ENCODE measurements at regions not wholly inside any gene's neighbourhood (a gene's known extent, or its start where the extent isn't known, plus 50 kb on each side); places are given as distances from the start of the nearest gene placed in this dataset.
"Not testable (repeated sequence)": the region's sequence is repeated elsewhere in the genome, so short reads cannot be mapped to it uniquely, and the experiment has no call there.

GRCh38 chr2:150120326-150120955 is 367.0 kb downstream of the RND3 start:
- H3K9ac ChIP-seq (ENCODE audit: low read length) = no peak overlapping the region
- H3K27ac ChIP-seq (ENCODE audit: low read depth, low read length) = no peak overlapping the region
- no peaks in the 10 kb centered on the region for H3K9me3 ChIP-seq (ENCODE audit: insufficient read depth, low read depth, low read length)
- H2AK5ac ChIP-seq (ENCODE audit: low read length) = no peak overlapping the region
- H2BK120ac ChIP-seq (ENCODE audit: insufficient read depth, low read length, poor library complexity) = no peak overlapping the region
- no peak overlapping the region for H2BK5ac ChIP-seq (ENCODE audit: low read depth, low read length, poor library complexity)
- no peaks in the 10 kb centered on the region for H3K79me1 ChIP-seq (ENCODE audit: low read length)
- H3K79me2 ChIP-seq (ENCODE audit: control insufficient read depth, insufficient read depth, low read length, poor library complexity) = no peaks in the 10 kb centered on the region
- no peak overlapping the region for H3K4me3 ChIP-seq (ENCODE audit: low read depth, low read length)
- no peak overlapping the region for H2BK12ac ChIP-seq (ENCODE audit: low read length)
- H4K91ac ChIP-seq (ENCODE audit: low read depth, low read length) = no peak overlapping the region
- H3K14ac ChIP-seq (ENCODE audit: low read length) = no peak overlapping the region
- no peak overlapping the region for H3K18ac ChIP-seq (ENCODE audit: low read length)
- no peak for DNase-seq
- H3K4ac ChIP-seq (ENCODE audit: low read depth, low read length) = no peak overlapping the region
- whole genome bisulfite sequencing (ENCODE audit: extremely low coverage, insufficient coverage, insufficient read length) = no CpG with 5 or more reads among the region's 11 CpGs
- no peak overlapping the region for H4K12ac ChIP-seq (ENCODE audit: low read depth, low read length)
- H2AFZ ChIP-seq (ENCODE audit: insufficient read depth, low read length, poor library complexity) = no peak overlapping the region
- no peak overlapping the region for H3K4me2 ChIP-seq (ENCODE audit: low read length)
- peaks cover 0 to under 1% of the 10 kb centered on the region in 2 experiments for H3K4me1 ChIP-seq (ENCODE audit: control insufficient read depth in 1 of 2, insufficient read depth in 2 of 2, low read length in 2 of 2)
- H3K36me3 ChIP-seq (ENCODE audit: control insufficient read depth in 1 of 2, insufficient read depth in 2 of 2, low read length in 2 of 2) = no peaks in the 10 kb centered on the region
- H4K8ac ChIP-seq (ENCODE audit: low read depth, low read length) = no peak overlapping the region
- H3K23ac ChIP-seq (ENCODE audit: low read length) = no peak overlapping the region
- H3K27me3 ChIP-seq (ENCODE audit: insufficient read depth, low read length) = no peaks in the 10 kb centered on the region

GRCh38 chr2:150119819-150120218 is 367.6 kb downstream of the RND3 start:
- Histone ChIP-seq H3K9me3 (ENCODE audit: insufficient read depth, low read depth, low read length) (no peaks in the 10 kb centered on the region), H4K91ac (ENCODE audit: low read depth, low read length) (no peak overlapping the region), H2AK5ac (ENCODE audit: low read length) (no peak overlapping the region), H3K79me1 (ENCODE audit: low read length) (no peaks in the 10 kb centered on the region), H3K14ac (ENCODE audit: low read length) (no peak overlapping the region), H2AFZ (ENCODE audit: insufficient read depth, low read length, poor library complexity) (no peak overlapping the region), H4K12ac (ENCODE audit: low read depth, low read length) (no peak overlapping the region), H2BK5ac (ENCODE audit: low read depth, low read length, poor library complexity) (no peak overlapping the region), H3K23ac (ENCODE audit: low read length) (no peak overlapping the region), H3K27ac (ENCODE audit: low read depth, low read length) (no peak overlapping the region), H3K18ac (ENCODE audit: low read length) (no peak overlapping the region), H3K79me2 (ENCODE audit: control insufficient read depth, insufficient read depth, low read length, poor library complexity) (no peaks in the 10 kb centered on the region), H3K4ac (ENCODE audit: low read depth, low read length) (no peak overlapping the region), H3K36me3 (ENCODE audit: control insufficient read depth in 1 of 2, insufficient read depth in 2 of 2, low read length in 2 of 2) (no peaks in the 10 kb centered on the region), H3K9ac (ENCODE audit: low read length) (no peak overlapping the region), H2BK120ac (ENCODE audit: insufficient read depth, low read length, poor library complexity) (no peak overlapping the region), H2BK12ac (ENCODE audit: low read length) (no peak overlapping the region), H3K4me3 (ENCODE audit: low read depth, low read length) (no peak overlapping the region), H3K4me2 (ENCODE audit: low read length) (no peak overlapping the region), H3K4me1 (ENCODE audit: control insufficient read depth in 1 of 2, insufficient read depth in 2 of 2, low read length in 2 of 2) (no peaks in the 10 kb centered on the region), H3K27me3 (ENCODE audit: insufficient read depth, low read length) (no peaks in the 10 kb centered on the region), H4K8ac (ENCODE audit: low read depth, low read length) (no peak overlapping the region)
- no CpG with 5 or more reads among the region's 3 CpGs for WGBS (ENCODE audit: extremely low coverage, insufficient coverage, insufficient read length)
- DNase-seq = no peak

GRCh38 chr2:150114089-150114488 is 373.4 kb downstream of the RND3 start:
- DNase-seq; H3K23ac ChIP-seq (ENCODE audit: low read length): not testable (repeated sequence)

GRCh38 chr2:150110548-150110947 is 376.9 kb downstream of the RND3 start:
- H3K27me3 ChIP-seq (ENCODE audit: insufficient read depth, low read length) = no peaks in the 10 kb centered on the region
- no peaks in the 10 kb centered on the region for H3K9me3 ChIP-seq (ENCODE audit: insufficient read depth, low read depth, low read length)
- H3K23ac ChIP-seq (ENCODE audit: low read length) = no peak overlapping the region
- no peak overlapping the region for H3K4me3 ChIP-seq (ENCODE audit: low read depth, low read length)
- WGBS (ENCODE audit: extremely low coverage, insufficient coverage, insufficient read length) = no CpG with 5 or more reads among the region's 2 CpGs
- no peaks in the 10 kb centered on the region for H3K79me2 ChIP-seq (ENCODE audit: control insufficient read depth, insufficient read depth, low read length, poor library complexity)
- no peak overlapping the region for H2BK120ac ChIP-seq (ENCODE audit: insufficient read depth, low read length, poor library complexity)
- H3K4me1 ChIP-seq (ENCODE audit: control insufficient read depth in 1 of 2, insufficient read depth in 2 of 2, low read length in 2 of 2) = no peaks in the 10 kb centered on the region
- H3K4me2 ChIP-seq (ENCODE audit: low read length) = no peak overlapping the region
- no peak overlapping the region for H3K9ac ChIP-seq (ENCODE audit: low read length)
- H3K14ac ChIP-seq (ENCODE audit: low read length) = no peak overlapping the region
- H3K4ac ChIP-seq (ENCODE audit: low read depth, low read length) = no peak overlapping the region
- H3K79me1 ChIP-seq (ENCODE audit: low read length) = no peaks in the 10 kb centered on the region
- H3K18ac ChIP-seq (ENCODE audit: low read length) = no peak overlapping the region
- no peak for DNase-seq
- H4K8ac ChIP-seq (ENCODE audit: low read depth, low read length) = no peak overlapping the region
- H3K36me3 ChIP-seq (ENCODE audit: control insufficient read depth in 1 of 2, insufficient read depth in 2 of 2, low read length in 2 of 2) = no peaks in the 10 kb centered on the region
- H4K91ac ChIP-seq (ENCODE audit: low read depth, low read length) = no peak overlapping the region
- H2BK12ac ChIP-seq (ENCODE audit: low read length) = no peak overlapping the region
- H3K27ac ChIP-seq (ENCODE audit: low read depth, low read length) = no peak overlapping the region
- no peak overlapping the region for H2AFZ ChIP-seq (ENCODE audit: insufficient read depth, low read length, poor library complexity)
- H4K12ac ChIP-seq (ENCODE audit: low read depth, low read length) = no peak overlapping the region
- no peak overlapping the region for H2BK5ac ChIP-seq (ENCODE audit: low read depth, low read length, poor library complexity)
- H2AK5ac ChIP-seq (ENCODE audit: low read length) = no peak overlapping the region

More at GRCh38 chr2:150114089-150114488, 373.4 kb downstream of the RND3 start:
- not testable (repeated sequence) for H2AK5ac ChIP-seq (ENCODE audit: low read length); H2BK120ac ChIP-seq (ENCODE audit: insufficient read depth, low read length, poor library complexity); H3K9me3 ChIP-seq (ENCODE audit: insufficient read depth, low read depth, low read length); H3K4me2 ChIP-seq (ENCODE audit: low read length); H3K27me3 ChIP-seq (ENCODE audit: insufficient read depth, low read length); H3K14ac ChIP-seq (ENCODE audit: low read length); H4K8ac ChIP-seq (ENCODE audit: low read depth, low read length); H3K27ac ChIP-seq (ENCODE audit: low read depth, low read length); H2BK5ac ChIP-seq (ENCODE audit: low read depth, low read length, poor library complexity); H3K36me3 ChIP-seq (ENCODE audit: control insufficient read depth in 1 of 2, insufficient read depth in 2 of 2, low read length in 2 of 2); H2AFZ ChIP-seq (ENCODE audit: insufficient read depth, low read length, poor library complexity); H2BK12ac ChIP-seq (ENCODE audit: low read length); H3K79me2 ChIP-seq (ENCODE audit: control insufficient read depth, insufficient read depth, low read length, poor library complexity); H4K91ac ChIP-seq (ENCODE audit: low read depth, low read length); H3K4me1 ChIP-seq (ENCODE audit: control insufficient read depth in 1 of 2, insufficient read depth in 2 of 2, low read length in 2 of 2); H3K4me3 ChIP-seq (ENCODE audit: low read depth, low read length); H4K12ac ChIP-seq (ENCODE audit: low read depth, low read length); H3K9ac ChIP-seq (ENCODE audit: low read length); H3K4ac ChIP-seq (ENCODE audit: low read depth, low read length); H3K79me1 ChIP-seq (ENCODE audit: low read length); H3K18ac ChIP-seq (ENCODE audit: low read length)
- WGBS (ENCODE audit: extremely low coverage, insufficient coverage, insufficient read length) = no CpG with 5 or more reads among the region's 8 CpGs
